KBM-7 (cell line): ENCODE measurements at regions not wholly inside any gene's neighbourhood (a gene's known extent, or its start where the extent isn't known, plus 50 kb on each side); places are given as distances from the start of the nearest gene placed in this dataset.
"Not testable (repeated sequence)": the region's sequence is repeated elsewhere in the genome, so short reads cannot be mapped to it uniquely, and the experiment has no call there.

Experiments
- DNase-seq: peaks from one replicate; pipeline ENCODE4 v3.0.0-alpha.2; 2015
- in situ Hi-C: fragments of 300-500 bp; cut with MboI; formaldehyde crosslinking; loops from 2 replicates; pipeline ENCODE4 v1.14.3; 2020; ENCODE audit warnings: low sequenced_read_pairs, low pct_unique_long_range_greater_than_20kb, mixed read lengths

DNA sequence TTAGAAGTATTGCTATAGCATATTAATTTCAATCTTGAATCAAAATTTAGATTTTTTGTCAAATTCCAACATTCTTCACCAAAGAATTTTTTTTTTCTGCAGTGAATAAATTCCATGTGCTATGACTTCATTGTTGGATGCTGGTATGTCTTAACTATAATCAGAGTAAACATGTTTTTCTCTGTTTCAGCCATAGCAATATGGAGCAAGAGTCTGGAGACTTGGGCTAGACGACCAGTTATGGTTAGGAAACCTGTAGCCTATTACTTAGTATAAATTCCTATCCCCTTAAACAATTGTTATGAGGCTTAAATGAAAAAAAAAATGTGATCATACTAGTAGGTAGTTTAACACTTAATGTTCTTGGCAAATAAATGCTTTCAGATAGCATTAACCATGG lies 431.9 kb upstream of the FRG2C start:
- in situ Hi-C loops: no loop called here
- no peak for DNase-seq

DNA sequence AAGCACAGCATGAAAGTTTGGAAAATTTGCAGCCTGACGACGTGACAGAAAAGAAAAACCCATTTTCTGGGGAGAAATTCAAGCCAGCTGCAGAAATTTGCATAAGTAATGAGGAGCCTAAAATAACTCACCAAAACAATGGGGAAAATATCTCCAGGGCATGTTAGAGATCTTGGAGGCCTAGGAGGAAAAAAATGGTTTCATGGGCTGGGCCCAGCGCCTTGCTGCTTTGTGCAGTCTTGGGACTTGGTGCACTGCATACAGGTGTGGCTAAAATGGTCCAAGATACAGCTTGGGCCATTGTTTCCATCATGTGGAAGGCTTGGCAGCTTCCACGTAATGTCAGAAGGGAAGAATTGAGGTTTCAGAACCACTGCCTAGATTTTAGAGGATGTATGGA lies 428.5 kb upstream of the FRG2C start:
- DNase-seq: no peak
- in situ Hi-C loops: no loop called here

DNA sequence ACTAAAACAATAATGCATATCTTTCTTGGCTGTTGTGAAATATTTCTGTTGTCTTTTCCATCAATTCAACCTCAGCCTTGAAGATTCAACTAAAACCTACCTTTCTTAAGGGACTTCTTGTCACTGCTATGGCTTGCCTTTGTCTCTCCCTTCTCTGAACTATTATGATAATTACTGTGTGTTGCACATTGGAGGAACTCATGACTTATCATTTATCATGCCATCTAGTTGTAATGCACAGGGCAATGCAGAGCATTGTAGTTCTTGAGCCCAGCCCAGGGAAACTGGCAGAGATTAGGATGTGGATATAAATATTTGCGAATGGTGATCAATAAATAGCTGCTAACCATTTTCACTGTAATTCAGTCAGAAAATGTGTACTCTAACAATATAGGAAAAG lies 427.1 kb upstream of the FRG2C start:
- no peak for DNase-seq
- in situ Hi-C loops: no loop called here

DNA sequence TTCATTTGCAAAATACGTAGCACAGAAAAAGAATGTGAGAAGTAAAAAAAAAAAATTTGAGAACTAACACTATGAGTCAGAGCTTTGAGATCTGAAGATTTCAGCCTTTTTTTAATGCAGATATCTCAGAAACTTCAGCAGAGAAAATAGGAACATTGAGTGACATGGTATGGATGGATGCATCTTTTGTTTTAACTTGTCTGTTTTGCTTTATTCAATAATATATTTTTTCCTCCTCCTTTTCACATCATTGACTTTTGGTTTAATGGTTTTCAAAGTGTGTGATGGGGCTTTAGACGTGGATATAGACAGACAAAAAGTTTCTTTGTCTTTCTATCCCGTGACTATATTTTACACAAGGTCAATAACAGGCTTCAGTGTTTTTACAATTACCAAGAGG lies 426.7 kb upstream of the FRG2C start:
- in situ Hi-C loops: no loop called here
- no peak for DNase-seq

DNA sequence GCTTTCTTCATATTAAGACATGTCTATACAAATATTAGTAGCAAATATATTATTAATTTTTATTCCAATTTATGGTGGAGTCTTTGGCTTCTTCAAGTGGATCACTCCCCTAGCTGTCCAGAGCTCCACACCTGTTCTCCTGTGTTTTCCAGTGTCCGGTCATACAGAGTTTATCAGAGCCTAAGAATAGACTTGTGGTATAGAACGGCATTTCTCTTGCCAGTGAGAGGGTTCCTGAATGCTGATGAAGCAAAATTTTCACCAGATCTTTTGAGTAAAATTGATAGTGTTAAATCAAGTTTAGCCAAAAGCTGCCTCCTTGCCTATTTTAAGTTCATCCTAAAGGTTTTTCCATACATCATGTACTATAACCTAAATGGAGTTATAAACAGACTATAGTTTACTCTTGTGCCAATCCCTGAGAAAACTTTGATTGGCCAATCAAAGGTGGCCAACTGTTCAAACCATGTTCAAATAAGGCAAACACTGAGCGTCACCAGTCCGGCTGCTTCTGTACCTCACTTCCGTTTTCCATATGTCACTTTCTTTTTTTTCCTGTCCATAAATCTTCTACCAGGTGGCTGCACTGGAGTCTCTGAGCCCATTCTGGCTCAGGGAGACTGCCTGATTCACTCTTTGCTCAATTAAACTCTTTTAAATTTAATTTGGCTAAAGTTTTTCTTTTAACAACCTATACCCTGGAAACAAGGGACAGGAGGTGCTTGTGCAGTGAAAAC lies 422.7 kb upstream of the FRG2C start:
- DNase-seq, in situ Hi-C loops: not testable (repeated sequence)

DNA sequence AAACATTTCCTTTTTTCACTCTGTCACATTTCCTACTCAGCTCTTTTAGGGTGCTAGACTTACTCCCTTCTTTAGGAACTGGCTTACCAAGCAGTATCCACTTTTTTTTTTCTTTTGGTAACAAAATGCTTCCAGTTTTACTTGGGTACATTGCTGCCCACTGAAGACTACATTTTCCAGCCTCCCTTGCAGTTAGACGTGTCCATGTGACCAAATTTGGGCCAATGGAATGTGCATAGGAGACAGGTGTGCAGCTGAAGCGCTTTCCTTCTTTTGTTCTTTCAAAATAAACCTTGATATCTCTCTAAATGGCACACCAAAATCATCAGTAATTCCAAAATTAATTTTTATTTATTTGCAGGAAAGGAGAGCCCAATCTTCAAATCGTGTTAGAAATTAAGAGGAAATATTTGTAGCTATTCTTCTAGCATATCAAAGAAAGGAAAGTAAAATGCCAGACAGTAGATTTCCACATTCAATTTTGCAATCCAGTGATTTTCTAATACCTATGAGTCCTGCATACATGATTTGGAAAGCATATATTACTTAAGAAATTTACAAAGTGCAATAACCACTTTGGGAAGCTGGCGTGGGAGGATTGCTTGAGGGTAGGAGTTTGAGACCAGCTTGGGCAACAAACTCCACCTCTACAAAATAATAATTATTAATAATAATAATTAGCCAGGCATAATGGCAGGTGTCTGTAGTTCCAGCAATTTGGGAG lies 422.0 kb upstream of the FRG2C start:
- DNase-seq: no peak
- in situ Hi-C loops: no loop called here

DNA sequence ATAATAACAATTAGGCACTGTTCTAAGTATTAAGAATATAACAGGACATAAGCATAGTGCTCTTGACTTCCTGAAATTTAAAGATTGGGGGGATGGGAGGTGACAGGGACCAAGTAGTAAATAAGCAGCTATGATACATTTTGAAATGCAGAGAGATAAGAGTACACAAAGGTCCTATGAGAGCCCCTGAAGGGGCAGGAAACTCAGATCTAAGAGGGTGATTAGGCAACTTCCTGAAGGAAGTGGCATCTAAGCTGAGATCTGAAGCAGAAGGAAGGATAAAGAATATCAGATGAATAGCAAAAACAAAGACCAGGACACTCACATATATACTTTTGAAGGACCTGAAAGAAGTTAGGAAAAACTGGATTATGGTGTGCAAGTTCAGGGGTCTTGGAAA lies 415.2 kb upstream of the FRG2C start:
- in situ Hi-C loops: no loop called here
- DNase-seq: peak; percentile 2

DNA sequence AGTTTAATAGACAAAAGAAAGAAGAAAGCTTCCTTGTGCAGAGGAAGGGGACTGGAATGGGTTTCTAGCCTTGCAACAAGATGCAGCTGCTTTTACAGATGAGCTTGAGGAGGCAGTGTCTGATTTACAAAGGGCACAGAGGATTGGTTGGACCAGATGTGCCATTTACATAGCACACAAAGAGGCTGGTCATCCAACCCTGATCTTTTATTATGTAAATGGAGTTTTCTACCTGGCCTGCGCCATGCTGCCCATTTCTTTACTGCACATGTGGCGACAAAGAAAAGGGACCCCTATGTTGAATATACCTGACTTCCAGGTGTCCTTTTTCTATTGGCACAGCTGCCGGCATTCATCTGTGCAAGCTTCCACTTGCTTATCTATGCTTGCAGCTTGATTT lies 409.4 kb upstream of the FRG2C start:
- DNase-seq: no peak
- in situ Hi-C loops: no loop called here

DNA sequence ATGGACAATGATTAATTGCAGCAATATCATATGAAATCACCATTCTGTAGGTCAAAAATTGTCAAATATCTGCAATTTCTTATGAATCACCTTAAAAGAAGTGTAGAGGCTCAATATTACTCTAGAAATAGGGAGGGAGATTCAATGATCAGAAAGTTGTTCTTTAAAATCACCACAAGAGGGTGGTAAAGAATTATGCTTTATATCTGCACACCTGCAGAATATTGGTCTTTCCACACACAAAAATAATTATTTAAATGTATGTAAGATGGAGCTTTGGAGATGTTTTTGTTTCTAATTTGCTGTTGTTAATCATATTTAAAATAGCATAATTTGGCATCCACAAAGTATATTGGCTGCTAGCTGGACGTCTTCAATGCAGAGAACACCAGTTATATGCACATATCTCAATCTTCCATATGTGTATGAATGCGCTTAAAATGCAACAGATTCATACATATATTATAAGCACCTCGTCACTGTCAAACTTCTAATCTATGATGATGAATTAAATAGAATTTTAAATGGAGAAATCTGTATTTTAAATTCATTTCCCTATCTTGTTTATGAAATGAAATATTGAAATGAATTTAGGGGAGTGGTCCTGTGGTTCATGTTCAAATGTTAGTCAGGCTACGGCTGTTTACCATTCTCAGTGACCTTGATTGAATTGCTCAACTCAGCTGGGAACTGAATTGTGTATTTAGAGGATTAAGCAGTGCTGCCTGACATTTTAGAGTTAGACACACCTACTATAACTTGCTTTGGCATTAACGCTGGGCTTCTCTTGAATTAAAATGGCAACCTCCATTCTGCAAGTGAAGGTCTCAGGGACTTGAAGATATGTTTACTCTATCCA lies 405.1 kb upstream of the FRG2C start:
- in situ Hi-C loops: not testable (repeated sequence)
- DNase-seq: peak; percentile 21

DNA sequence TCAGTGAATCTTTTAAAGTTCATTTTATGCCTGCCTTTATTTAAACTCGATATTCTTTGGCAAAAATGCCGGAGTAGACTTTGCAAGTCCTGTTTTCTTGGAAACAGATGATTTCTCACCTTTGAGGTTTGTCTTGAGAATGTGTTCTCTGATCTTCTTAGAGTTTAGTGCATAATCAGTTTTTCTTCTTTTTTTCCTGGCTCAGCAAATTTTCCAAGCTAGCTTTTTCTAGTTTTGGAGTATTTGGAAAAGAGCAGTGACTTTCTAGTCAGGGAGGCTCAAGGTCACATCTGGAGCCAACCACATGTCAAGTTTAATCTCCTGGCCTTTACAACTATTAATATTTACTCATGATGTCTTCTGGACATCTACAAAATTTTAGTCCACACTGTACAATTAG lies 403.2 kb upstream of the FRG2C start:
- DNase-seq, in situ Hi-C loops: not testable (repeated sequence)

DNA sequence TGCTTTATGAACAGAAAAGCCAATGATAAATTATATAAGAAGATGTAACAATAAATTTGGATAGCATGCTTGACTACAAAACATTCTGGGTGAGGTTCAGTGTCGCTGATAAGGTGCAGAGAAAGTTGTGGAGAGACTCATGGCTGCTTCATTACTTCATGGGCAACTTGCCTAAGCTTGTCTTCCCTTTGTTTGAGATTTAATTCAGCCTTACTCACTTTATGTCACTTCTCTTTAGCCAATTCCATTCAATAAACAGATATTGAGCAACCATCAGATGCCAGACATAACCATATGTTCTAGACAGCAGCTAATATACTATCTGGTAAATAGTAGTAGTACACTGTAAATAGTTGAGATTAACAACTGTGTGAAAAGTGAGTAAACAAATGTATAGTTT lies 401.5 kb upstream of the FRG2C start:
- no peak for DNase-seq
- in situ Hi-C loops: no loop called here

DNA sequence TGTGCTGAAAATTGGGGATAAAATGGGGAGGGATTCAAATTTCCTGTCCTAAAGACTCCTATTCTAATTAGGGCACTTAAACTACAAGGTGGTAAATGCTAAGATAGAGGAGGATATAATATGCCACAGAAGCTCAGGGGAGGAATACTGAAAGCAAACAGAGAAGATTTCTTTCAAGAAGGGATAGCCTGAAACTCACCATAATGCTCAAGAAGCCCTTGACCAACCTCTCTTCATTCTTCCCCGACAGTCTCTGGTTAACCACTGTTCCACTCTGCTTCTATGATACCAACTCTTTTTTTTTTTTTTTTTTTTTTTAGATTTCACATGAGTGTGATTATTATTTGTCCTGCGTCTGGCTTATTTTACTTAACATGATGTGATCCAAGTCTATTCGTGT lies 398.2 kb upstream of the FRG2C start:
- in situ Hi-C loops: no loop called here
- no peak for DNase-seq

DNA sequence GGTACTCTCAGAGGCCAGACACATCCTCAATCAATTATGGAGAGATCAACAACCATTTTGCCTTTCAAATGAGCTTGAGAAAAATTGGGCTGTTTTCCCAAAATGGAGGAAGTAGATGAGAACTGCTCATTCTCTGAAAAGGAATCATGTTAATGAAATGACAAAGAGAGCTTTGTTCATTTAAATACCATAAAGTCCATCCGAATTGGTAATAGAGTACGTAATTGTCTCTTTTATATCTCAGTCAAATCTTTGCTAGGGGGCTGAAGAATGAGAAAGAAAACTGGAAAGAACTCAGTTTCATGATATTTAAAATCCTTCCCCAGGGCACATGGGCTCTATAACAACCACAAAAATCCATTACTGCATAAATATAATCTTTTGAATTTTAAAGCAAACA lies 395.6 kb upstream of the FRG2C start:
- in situ Hi-C loops, DNase-seq: not testable (repeated sequence)

DNA sequence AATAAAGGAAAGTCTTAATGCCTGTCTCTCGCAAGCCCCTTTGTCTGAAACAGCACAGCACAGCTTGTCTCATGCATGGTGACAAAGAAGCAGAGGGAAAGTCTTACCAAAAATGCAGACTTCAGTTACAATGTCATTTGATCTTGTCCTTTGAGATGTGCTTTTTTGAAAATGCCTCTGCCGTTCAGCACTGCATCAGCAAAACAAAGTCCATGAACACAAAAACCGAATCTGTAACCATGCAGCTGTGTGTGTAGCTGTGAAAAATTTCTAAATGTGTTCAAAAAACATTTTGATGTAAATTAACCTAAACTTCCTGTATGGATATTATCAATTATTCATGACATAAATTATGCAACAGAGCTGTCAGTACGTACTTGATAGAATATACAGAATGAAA lies 391.9 kb upstream of the FRG2C start:
- in situ Hi-C loops, DNase-seq: not testable (repeated sequence)

DNA sequence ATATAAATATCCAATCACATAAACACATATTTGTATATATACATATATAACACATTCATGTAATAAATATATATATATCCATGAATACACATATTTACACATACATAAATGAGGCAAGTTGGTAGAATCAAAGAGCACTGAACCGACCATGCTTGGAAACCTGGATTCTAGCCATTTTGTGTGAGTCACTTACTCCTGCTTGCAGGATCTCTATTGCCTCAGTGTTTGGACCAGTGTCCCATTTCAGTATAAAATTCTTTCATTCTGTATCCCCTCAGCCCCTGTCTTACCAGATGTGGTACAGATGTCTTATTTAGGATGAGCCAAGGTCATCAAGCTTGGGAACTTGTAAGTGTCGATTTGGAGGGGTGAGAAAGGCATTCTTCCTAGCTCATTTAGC lies 391.4 kb upstream of the FRG2C start:
- in situ Hi-C loops: no loop called here
- no peak for DNase-seq

DNA sequence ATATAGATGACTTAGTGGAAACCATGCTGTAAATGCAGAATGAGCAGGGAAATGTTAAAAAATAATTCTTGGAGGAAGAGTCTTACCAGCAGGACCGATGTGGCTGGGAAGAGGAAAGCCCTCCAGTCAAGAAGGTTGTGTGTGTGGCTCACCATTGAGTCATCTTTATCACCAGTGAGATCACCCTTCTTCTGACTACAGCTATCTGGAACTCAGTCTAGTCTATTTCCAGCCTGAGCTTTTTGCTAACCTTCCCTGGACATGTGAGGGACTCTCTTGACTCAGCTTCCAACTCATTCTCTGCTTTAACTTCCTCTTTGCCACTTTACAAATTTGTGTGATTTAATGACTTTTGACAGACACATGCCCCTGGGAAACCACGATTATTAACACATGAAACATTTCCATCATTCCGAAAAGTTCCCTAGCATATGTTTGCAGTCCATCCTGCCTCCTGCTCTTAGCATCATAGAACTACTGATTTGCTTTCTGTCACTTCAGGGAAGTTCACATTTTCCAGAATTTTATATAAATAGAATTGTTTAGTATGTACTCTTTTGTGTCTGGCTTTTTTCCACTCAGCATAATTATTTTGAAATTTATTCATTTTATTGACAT lies 378.5 kb upstream of the FRG2C start:
- in situ Hi-C loops: not testable (repeated sequence)
- peak; percentile 2 for DNase-seq

DNA sequence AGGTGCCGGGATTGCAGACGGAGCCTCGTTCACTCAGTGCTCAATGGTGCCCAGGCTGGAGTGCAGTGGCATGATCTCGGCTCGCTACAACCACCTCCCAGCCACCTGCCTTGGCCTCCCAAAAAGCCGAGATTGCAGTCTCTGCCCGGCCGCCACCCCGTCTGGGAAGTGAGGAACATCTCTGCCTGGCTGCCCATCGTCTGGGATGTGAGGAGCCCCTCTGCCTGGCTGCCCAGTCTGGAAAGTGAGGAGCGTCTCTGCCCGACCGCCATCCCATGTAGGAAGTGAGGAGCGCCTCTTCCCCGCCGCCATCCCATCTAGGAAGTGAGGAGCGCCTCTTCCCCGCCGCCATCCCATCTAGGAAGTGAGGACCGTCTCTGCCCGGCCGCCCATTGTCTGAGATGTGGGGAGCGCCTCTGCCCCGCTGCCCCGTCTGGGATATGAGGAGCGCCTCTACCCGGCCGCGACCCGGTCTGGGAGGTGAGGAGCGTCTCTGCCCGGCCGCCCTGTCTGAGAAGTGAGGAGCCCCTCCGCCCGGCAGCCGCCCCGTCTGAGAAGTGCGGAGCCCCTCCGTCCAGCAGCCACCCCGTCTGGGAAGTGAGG lies 375.1 kb upstream of the FRG2C start:
- DNase-seq, in situ Hi-C loops: not testable (repeated sequence)

DNA sequence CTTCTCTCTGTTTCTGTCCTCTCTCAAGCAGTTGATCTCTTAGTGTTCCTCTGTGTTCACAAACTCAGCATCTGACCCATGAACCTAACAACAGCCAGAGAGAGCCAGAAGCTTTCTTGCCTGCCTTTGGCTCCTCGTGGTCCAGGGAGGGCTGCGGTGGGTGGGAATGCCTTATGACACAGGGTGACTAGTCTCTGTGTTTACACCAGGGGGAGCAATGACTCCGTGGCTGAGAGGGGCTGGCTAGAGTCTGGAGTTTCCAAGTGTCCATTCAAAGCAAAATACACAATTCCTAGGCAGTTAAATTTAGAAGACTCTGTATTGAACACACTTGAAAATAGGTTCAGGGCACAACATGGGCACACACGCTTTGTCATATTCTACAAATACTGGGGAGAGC lies 370.0 kb upstream of the FRG2C start:
- in situ Hi-C loops: no loop called here
- peak; percentile 40 for DNase-seq

DNA sequence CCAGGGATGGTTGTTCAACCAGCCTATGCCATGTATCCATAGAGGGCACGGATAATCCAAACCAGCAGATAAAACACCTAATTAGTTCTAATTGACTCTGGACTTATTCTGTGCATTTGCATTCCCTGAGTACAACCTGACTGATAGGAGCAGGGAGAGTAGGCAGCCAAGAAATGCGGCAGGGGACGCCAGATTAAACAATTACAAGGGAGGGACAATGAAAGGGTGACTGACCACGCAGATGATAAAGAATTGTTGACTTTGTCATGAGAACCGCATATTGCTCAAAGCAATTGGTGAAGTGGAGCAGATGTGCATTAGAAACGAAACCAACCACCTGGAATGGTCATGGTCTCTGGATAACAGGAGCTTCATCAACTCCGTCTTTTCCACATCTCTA lies 369.1 kb upstream of the FRG2C start:
- no peak for DNase-seq
- in situ Hi-C loops: no loop called here
